OCI-LY3 (cell line): ENCODE measurements at regions not wholly inside any gene's neighbourhood (a gene's known extent, or its start where the extent isn't known, plus 50 kb on each side); places are given as distances from the start of the nearest gene placed in this dataset.

Experiments
- EZH2phosphoT487 ChIP-seq: fragments of 200-600 bp; shearing (Covaris generic); IDR thresholded peaks from 2 replicates; pipeline ENCODE4 v1.6.1; 2018; ENCODE audit warnings: antibody characterized with exemption, mixed run types, low read depth
- TF ChIP-seq, protein P1 (sequence below): fragments of 200-600, 300-600 bp; sonication (generic); IDR thresholded peaks from 2 replicates; pipeline ENCODE4 v1.5.1; 2014; ENCODE audit warnings: antibody characterized with exemption, low read length, low read depth

- TF ChIP-seq, protein P1, sequence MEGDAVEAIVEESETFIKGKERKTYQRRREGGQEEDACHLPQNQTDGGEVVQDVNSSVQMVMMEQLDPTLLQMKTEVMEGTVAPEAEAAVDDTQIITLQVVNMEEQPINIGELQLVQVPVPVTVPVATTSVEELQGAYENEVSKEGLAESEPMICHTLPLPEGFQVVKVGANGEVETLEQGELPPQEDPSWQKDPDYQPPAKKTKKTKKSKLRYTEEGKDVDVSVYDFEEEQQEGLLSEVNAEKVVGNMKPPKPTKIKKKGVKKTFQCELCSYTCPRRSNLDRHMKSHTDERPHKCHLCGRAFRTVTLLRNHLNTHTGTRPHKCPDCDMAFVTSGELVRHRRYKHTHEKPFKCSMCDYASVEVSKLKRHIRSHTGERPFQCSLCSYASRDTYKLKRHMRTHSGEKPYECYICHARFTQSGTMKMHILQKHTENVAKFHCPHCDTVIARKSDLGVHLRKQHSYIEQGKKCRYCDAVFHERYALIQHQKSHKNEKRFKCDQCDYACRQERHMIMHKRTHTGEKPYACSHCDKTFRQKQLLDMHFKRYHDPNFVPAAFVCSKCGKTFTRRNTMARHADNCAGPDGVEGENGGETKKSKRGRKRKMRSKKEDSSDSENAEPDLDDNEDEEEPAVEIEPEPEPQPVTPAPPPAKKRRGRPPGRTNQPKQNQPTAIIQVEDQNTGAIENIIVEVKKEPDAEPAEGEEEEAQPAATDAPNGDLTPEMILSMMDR = no peak
- no peak for TF ChIP-seq EZH2phosphoT487
These were observed 189.4 kb downstream of the MED10 start for GRCh38 chr5:6188976-6189375.
